B cell (primary cell): ENCODE measurements at regions not wholly inside any gene's neighbourhood (a gene's known extent, or its start where the extent isn't known, plus 50 kb on each side); places are given as distances from the start of the nearest gene placed in this dataset.

Source experiments
- ATAC-seq: fragments of 200-7000 bp; cut with Tn5 transposase; one replicate; pipeline ENCODE4 v1.10.0; 2021; ENCODE audit warnings: low read depth, mild to moderate bottlenecking, moderate number of reproducible peaks, moderate library complexity
- CTCF ChIA-PET: fragments of 350-600 bp; sonication (Branson Sonifier 250); formaldehyde crosslinking; loops from one replicate; lab custom pipeline; 2021; ENCODE audit warnings: antibody characterized with exemption, inconsistent platforms; lab: Charles Lee
- POLR2A ChIA-PET: fragments of 350-600 bp; sonication (Branson Sonifier 250); formaldehyde crosslinking; loops from one replicate; lab custom pipeline; 2021; ENCODE audit warnings: antibody characterized with exemption; lab: Charles Lee
- DNase-seq: peaks from one replicate; pipeline ENCODE4 v3.0.0; 2013
- H2AFZ ChIP-seq: 2 replicates; pipeline ENCODE4 v1.6.1; 2012; ENCODE audit warnings: mild to moderate bottlenecking, low read depth, low read length; ENCODE audit not compliant: insufficient read depth, poor library complexity, severe bottlenecking
- H3K27ac ChIP-seq, 2 donors: 1 replicate in 1 of 2; 2 replicates in 1 of 2; pipeline ENCODE4 v1.5.1; 2012 to 2013; ENCODE audit warnings: low read length in 2 of 2, mild to moderate bottlenecking in 2 of 2, moderate library complexity in 1 of 2
- H3K27me3 ChIP-seq, 4 experiments: fragments of 200-600 bp in 1 of 4; sonication (generic) in 1 of 4; replicated peaks in 1 of 4; 1 replicate in 2 of 4; 2 replicates in 2 of 4; pipeline versions ENCODE4 v1.6.1 to v1.7.0; 2013 to 2016; ENCODE audit warnings: low read length in 3 of 4, mild to moderate bottlenecking in 2 of 4, mixed read lengths in 1 of 4, moderate library complexity in 1 of 4; ENCODE audit not compliant: insufficient read depth in 4 of 4, control insufficient read depth in 3 of 4; ENCODE audit errors: control extremely low read depth in 1 of 4
- H3K36me3 ChIP-seq, 2 experiments: replicated peaks in 1 of 2; 1 replicate in 1 of 2; 2 replicates in 1 of 2; pipeline versions ENCODE4 v1.6.1 to v1.7.1; 2013; ENCODE audit warnings: low read length in 1 of 2; ENCODE audit not compliant: insufficient read depth in 2 of 2, control insufficient read depth in 1 of 2; ENCODE audit errors: control extremely low read depth in 1 of 2, extremely low read depth in 1 of 2
- H3K4me1 ChIP-seq, 2 donors: fragments of 200-600 bp in 1 of 2; sonication (generic) in 1 of 2; 1 replicate in 1 of 2; 2 replicates in 1 of 2; pipeline versions ENCODE4 v1.5.1 to v1.6.1; 2013 to 2017; ENCODE audit warnings: low read length in 2 of 2; ENCODE audit not compliant: control insufficient read depth in 2 of 2, insufficient read depth in 2 of 2
- H3K4me2 ChIP-seq: replicated peaks from 2 replicates; pipeline ENCODE3; 2012; ENCODE audit warnings: mild to moderate bottlenecking, low read depth, low read length; ENCODE audit not compliant: poor library complexity, severe bottlenecking
- H3K4me3 ChIP-seq, 5 experiments: fragments of 200-600 bp in 1 of 5; sonication (generic) in 1 of 5; 1 replicate in 3 of 5; 2 replicates in 2 of 5; pipeline versions ENCODE4 v1.5.1 to v1.7.0; 2011 to 2016; ENCODE audit warnings: low read length in 4 of 5, mild to moderate bottlenecking in 4 of 5, low read depth in 2 of 5, control low read depth in 1 of 5, moderate library complexity in 1 of 5; ENCODE audit not compliant: insufficient read depth in 1 of 5; ENCODE audit errors: control extremely low read depth in 1 of 5, extremely low read depth in 1 of 5
- H3K79me2 ChIP-seq: fragments of 200-600 bp; sonication (generic); one replicate; pipeline ENCODE4 v1.6.0; 2016; ENCODE audit warnings: low read length; ENCODE audit not compliant: control insufficient read depth, insufficient read depth
- H3K9ac ChIP-seq: fragments of 200-600 bp; sonication (generic); 2 replicates; pipeline ENCODE4 v1.6.1; 2017; ENCODE audit warnings: mild to moderate bottlenecking, low read length, moderate library complexity
- H3K9me3 ChIP-seq, 3 donors: one replicate each; pipeline versions ENCODE4 v1.6.1 to v1.7.1; 2013; ENCODE audit warnings: low read length in 2 of 3; ENCODE audit not compliant: control insufficient read depth in 2 of 3, insufficient read depth in 1 of 3; ENCODE audit errors: control extremely low read depth in 1 of 3
- H4K20me1 ChIP-seq: 2 replicates; pipeline ENCODE4 v1.6.0; 2012; ENCODE audit warnings: mild to moderate bottlenecking, low read length; ENCODE audit not compliant: insufficient read depth, control insufficient read depth, poor library complexity, severe bottlenecking
- H3K27ac Mint-ChIP-seq: one replicate; pipeline ENCODE4 v1.8.0; 2021; ENCODE audit warnings: mixed read lengths
- H3K27me3 Mint-ChIP-seq: one replicate; pipeline ENCODE4 v1.8.0; 2021; ENCODE audit warnings: mixed read lengths
- H3K4me1 Mint-ChIP-seq: one replicate; pipeline ENCODE4 v1.8.0; 2021; ENCODE audit warnings: mixed read lengths
- H3K4me3 Mint-ChIP-seq: one replicate; pipeline ENCODE4 v1.8.0; 2021; ENCODE audit warnings: mixed read lengths
- H3K9me3 Mint-ChIP-seq: one replicate; pipeline ENCODE4 v1.8.0; 2022; ENCODE audit warnings: mixed read lengths; ENCODE audit not compliant: insufficient read depth
- CTCF ChIP-seq: fragments of 200-600 bp; IDR thresholded peaks from one replicate; pipeline ENCODE4 v1.8.0; 2022; ENCODE audit warnings: antibody characterized with exemption, mild to moderate bottlenecking
- EZH2 ChIP-seq: IDR thresholded peaks from 2 replicates; pipeline ENCODE4 v1.6.1; 2012; ENCODE audit warnings: borderline replicate concordance, low read depth, mild to moderate bottlenecking, moderate library complexity, low read length; ENCODE audit not compliant: insufficient read depth, poor library complexity, severe bottlenecking
- WGBS: methylation state at CpG from one replicate; pipeline ENCODE4 v1.1.5; 2013; ENCODE audit warnings: missing lambda C conversion rate; ENCODE audit not compliant: insufficient coverage; 5-methylcytosine and 5-hydroxymethylcytosine counted together
- intact Hi-C: fragments of 100-400 bp; cut with micrococcal nuclease; formaldehyde crosslinking; loops from one replicate; pipeline ENCODE4 v1.10.0; 2022

- POLR2A ChIA-PET, result no interaction called here
- no peak for ATAC-seq
- H3K27ac Mint-ChIP-seq, result no peak overlapping the region
These were observed 147.5 kb downstream of the RND3 start for GRCh38 chr2:150339951-150340350.

GRCh38 chr2:150339282-150339681, 148.2 kb downstream of the RND3 start:
- POLR2A ChIA-PET, result no interaction called here
- intact Hi-C loops, result no loop called here

More at GRCh38 chr2:150339951-150340350, 147.5 kb downstream of the RND3 start:
- Histone ChIP-seq H3K79me2 (no peaks in the 10 kb centered on the region), H3K27me3 (no peaks in the 10 kb centered on the region), H3K36me3 (no peaks in the 10 kb centered on the region), H2AFZ (no peak overlapping the region), H4K20me1 (no peaks in the 10 kb centered on the region), H3K9me3 (no peaks in the 10 kb centered on the region), H3K9ac (no peak overlapping the region), H3K4me2 (no peak overlapping the region), H3K4me1 (no peaks in the 10 kb centered on the region), H3K27ac (no peak overlapping the region), H3K4me3 (no peak overlapping the region)
- Mint-ChIP-seq H3K4me1 (no peaks in the 10 kb centered on the region), H3K4me3 (no peak overlapping the region), H3K27me3 (no peaks in the 10 kb centered on the region), H3K9me3 (peaks cover 2% of the 10 kb centered on the region)
- no peak for DNase-seq
- TF ChIP-seq EZH2 (no peak), CTCF (no peak)
- intact Hi-C loops, result no loop called here
- CTCF ChIA-PET, result no interaction called here
- WGBS, result no CpG with 5 or more reads among the region's 3 CpGs

More at GRCh38 chr2:150339282-150339681, 148.2 kb downstream of the RND3 start:
- Mint-ChIP-seq H3K4me1 (no peaks in the 10 kb centered on the region), H3K4me3 (no peak overlapping the region), H3K9me3 (peaks cover 2% of the 10 kb centered on the region), H3K27ac (no peak overlapping the region), H3K27me3 (no peaks in the 10 kb centered on the region)
- TF ChIP-seq CTCF (no peak), EZH2 (no peak)
- ATAC-seq, result no peak
- no peak overlapping the region for H3K27ac ChIP-seq
- H3K9me3 ChIP-seq, result no peaks in the 10 kb centered on the region
- CTCF ChIA-PET, result no interaction called here
- WGBS, result 43% methylated on average over 1 of the region's 1 CpG
- no peak overlapping the region for H3K9ac ChIP-seq
- no peaks in the 10 kb centered on the region for H3K4me1 ChIP-seq
- DNase-seq, result no peak
- no peak overlapping the region for H3K4me3 ChIP-seq
- no peaks in the 10 kb centered on the region for H3K79me2 ChIP-seq
- H2AFZ ChIP-seq, result no peak overlapping the region
- H3K27me3 ChIP-seq, result no peaks in the 10 kb centered on the region
- no peak overlapping the region for H3K4me2 ChIP-seq
- no peaks in the 10 kb centered on the region for H4K20me1 ChIP-seq
- H3K36me3 ChIP-seq, result no peaks in the 10 kb centered on the region
